Neural progenitor cell (in vitro differentiated cells): ENCODE measurements at regions not wholly inside any gene's neighbourhood (a gene's known extent, or its start where the extent isn't known, plus 50 kb on each side); places are given as distances from the start of the nearest gene placed in this dataset.

Source experiments
- DNase-seq: peaks from one replicate; pipeline ENCODE4 v3.0.0-alpha.2; 2016; ENCODE audit warnings: low spot score
- H2AFZ ChIP-seq: fragments of 200-600 bp; sonication (generic); replicated peaks from 2 replicates; pipeline ENCODE4 v1.6.1; 2016; ENCODE audit warnings: antibody characterized with exemption
- H3F3A ChIP-seq: fragments of 200-600 bp; sonication (generic); 2 replicates; pipeline ENCODE4 v1.6.1; 2016; ENCODE audit warnings: antibody characterized with exemption, low read depth
- H3K27ac ChIP-seq: fragments of 200-600 bp; sonication (generic); 2 replicates; pipeline ENCODE4 v1.5.1; 2016; ENCODE audit warnings: mild to moderate bottlenecking
- H3K27me3 ChIP-seq: fragments of 200-600 bp; sonication (generic); 2 replicates; pipeline ENCODE4 v1.6.1; 2016; ENCODE audit warnings: mild to moderate bottlenecking, moderate library complexity
- H3K36me3 ChIP-seq: fragments of 200-600 bp; sonication (generic); 2 replicates; pipeline ENCODE4 v1.5.1; 2016
- H3K4me1 ChIP-seq: fragments of 200-600 bp; sonication (generic); 2 replicates; pipeline ENCODE4 v1.6.1; 2016; ENCODE audit warnings: mixed run types
- H3K4me2 ChIP-seq: fragments of 200-600 bp; sonication (generic); 2 replicates; pipeline ENCODE4 v1.6.1; 2016
- H3K4me3 ChIP-seq: fragments of 200-600 bp; sonication (generic); 2 replicates; pipeline ENCODE4 v1.5.1; 2016
- H3K79me2 ChIP-seq: fragments of 200-600 bp; sonication (generic); 2 replicates; pipeline ENCODE4 v1.6.1; 2016; ENCODE audit warnings: low read depth
- H3K9ac ChIP-seq: fragments of 200-600 bp; sonication (generic); 2 replicates; pipeline ENCODE4 v1.6.1; 2016
- H3K9me3 ChIP-seq: fragments of 200-600 bp; sonication (generic); 2 replicates; pipeline ENCODE4 v1.5.1; 2016; ENCODE audit warnings: low read depth
- H4K20me1 ChIP-seq: fragments of 200-600 bp; sonication (generic); 2 replicates; pipeline ENCODE4 v1.6.1; 2016; ENCODE audit warnings: low read depth
- H3K27ac Mint-ChIP-seq: 3 replicates; pipeline ENCODE4 v1.8.0; 2021; ENCODE audit warnings: mixed read lengths
- H3K27me3 Mint-ChIP-seq: 2 replicates; pipeline ENCODE4 v1.8.0; 2022; ENCODE audit warnings: low read depth, mild to moderate bottlenecking, inconsistent platforms, moderate library complexity, mixed read lengths; ENCODE audit not compliant: insufficient read depth
- H3K36me3 Mint-ChIP-seq: 3 replicates; pipeline ENCODE4 v1.8.0; 2021; ENCODE audit warnings: mixed read lengths
- H3K4me1 Mint-ChIP-seq: 3 replicates; pipeline ENCODE4 v1.8.0; 2021; ENCODE audit warnings: mixed read lengths
- H3K4me3 Mint-ChIP-seq: 3 replicates; pipeline ENCODE4 v1.8.0; 2021; ENCODE audit warnings: mild to moderate bottlenecking, moderate library complexity, mixed read lengths
- H3K9me3 Mint-ChIP-seq: 3 replicates; pipeline ENCODE4 v1.8.0; 2020; ENCODE audit warnings: mixed read lengths
- CTCF ChIP-seq: fragments of 200-600 bp; sonication (generic); IDR thresholded peaks from 2 replicates; pipeline ENCODE4 v1.5.1; 2017; ENCODE audit warnings: antibody characterized with exemption, mild to moderate bottlenecking
- EZH2 ChIP-seq: fragments of 200-600 bp; sonication (generic); IDR thresholded peaks from 2 replicates; pipeline ENCODE4 v1.6.1; 2017; ENCODE audit warnings: antibody characterized with exemption, mild to moderate bottlenecking, moderate library complexity
- EZH2phosphoT487 ChIP-seq: fragments of 200-600 bp; sonication (generic); IDR thresholded peaks from 2 replicates; pipeline ENCODE4 v1.6.1; 2017; ENCODE audit warnings: antibody characterized with exemption

- Histone ChIP-seq H3K9ac (no peak overlapping the region), H4K20me1 (no peaks in the 10 kb centered on the region), H3K27me3 (no peaks in the 10 kb centered on the region), H3K27ac (no peak overlapping the region), H2AFZ (no peak overlapping the region), H3K36me3 (no peaks in the 10 kb centered on the region), H3K9me3 (no peaks in the 10 kb centered on the region), H3K4me2 (no peak overlapping the region), H3K4me3 (no peak overlapping the region), H3K79me2 (no peaks in the 10 kb centered on the region), H3K4me1 (no peaks in the 10 kb centered on the region), H3F3A (no peaks in the 10 kb centered on the region)
- H3K27me3 Mint-ChIP-seq = peaks cover 8% of the 10 kb centered on the region
- TF ChIP-seq EZH2 = no peak
- TF ChIP-seq CTCF = no peak
- TF ChIP-seq EZH2phosphoT487 = no peak
- no peaks in the 10 kb centered on the region for H3K36me3 Mint-ChIP-seq
- no peaks in the 10 kb centered on the region for H3K9me3 Mint-ChIP-seq
- H3K4me1 Mint-ChIP-seq = no peaks in the 10 kb centered on the region
- H3K27ac Mint-ChIP-seq = no peak overlapping the region
- H3K4me3 Mint-ChIP-seq = no peak overlapping the region
- no peak for DNase-seq
Observed at GRCh38 chr20:43247361-43247760, 57.7 kb upstream of the PTPRT start.

- H3K4me1 ChIP-seq = no peaks in the 10 kb centered on the region
- no peak overlapping the region for H3K4me3 Mint-ChIP-seq
- H3K9ac ChIP-seq = no peak overlapping the region
- no peak overlapping the region for H3K27ac ChIP-seq
- no peak for DNase-seq
- H3K4me3 ChIP-seq = no peak overlapping the region
- no peaks in the 10 kb centered on the region for H3K79me2 ChIP-seq
- H3K36me3 Mint-ChIP-seq = no peaks in the 10 kb centered on the region
- no peak overlapping the region for H3K4me2 ChIP-seq
- no peaks in the 10 kb centered on the region for H3K36me3 ChIP-seq
- no peak overlapping the region for H2AFZ ChIP-seq
- no peaks in the 10 kb centered on the region for H4K20me1 ChIP-seq
- TF ChIP-seq EZH2phosphoT487 = no peak
- TF ChIP-seq EZH2 = no peak
- no peak for TF ChIP-seq CTCF
- peaks cover 8% of the 10 kb centered on the region for H3K27me3 Mint-ChIP-seq
- H3K9me3 Mint-ChIP-seq = no peaks in the 10 kb centered on the region
- H3K4me1 Mint-ChIP-seq = no peaks in the 10 kb centered on the region
- H3K27me3 ChIP-seq = no peaks in the 10 kb centered on the region
- no peak overlapping the region for H3K27ac Mint-ChIP-seq
- H3F3A ChIP-seq = no peaks in the 10 kb centered on the region
- no peaks in the 10 kb centered on the region for H3K9me3 ChIP-seq
Observed at GRCh38 chr20:43244647-43245046, 54.9 kb upstream of the PTPRT start.

- no peaks in the 10 kb centered on the region for H4K20me1 ChIP-seq
- H3K9me3 Mint-ChIP-seq = no peaks in the 10 kb centered on the region
- DNase-seq = peak; percentile 46
- no peaks in the 10 kb centered on the region for H3F3A ChIP-seq
- H3K36me3 ChIP-seq = no peaks in the 10 kb centered on the region
- TF ChIP-seq CTCF (peak; percentile 53), EZH2phosphoT487 (no peak)
- no peak overlapping the region for H3K9ac ChIP-seq
- no peaks in the 10 kb centered on the region for H3K27me3 ChIP-seq
- no peaks in the 10 kb centered on the region for H3K9me3 ChIP-seq
- H3K79me2 ChIP-seq = no peaks in the 10 kb centered on the region
- no peak overlapping the region for H3K27ac ChIP-seq
- no peaks in the 10 kb centered on the region for H3K36me3 Mint-ChIP-seq
- H3K4me1 Mint-ChIP-seq = no peaks in the 10 kb centered on the region
- H3K4me2 ChIP-seq = no peak overlapping the region
- H3K4me3 Mint-ChIP-seq = no peak overlapping the region
- H3K27ac Mint-ChIP-seq = no peak overlapping the region
- H2AFZ ChIP-seq = no peak overlapping the region
- H3K4me3 ChIP-seq = no peak overlapping the region
- H3K27me3 Mint-ChIP-seq = peaks cover 13% of the 10 kb centered on the region
- no peaks in the 10 kb centered on the region for H3K4me1 ChIP-seq
Observed at GRCh38 chr20:43243672-43244269, 54.1 kb upstream of the PTPRT start.
